Bronchial epithelial cell (primary cell): ENCODE measurements at regions not wholly inside any gene's neighbourhood (a gene's known extent, or its start where the extent isn't known, plus 50 kb on each side); places are given as distances from the start of the nearest gene placed in this dataset.

Source experiments
- DNase-seq: peaks from one replicate; pipeline ENCODE4 v3.0.0-alpha.2; 2010; ENCODE audit warnings: low read depth
- FAIRE-seq: peaks from 2 replicates; lab custom pipeline; 2011; peaks lifted over from hg19 to GRCh38; lab: Jason Lieb, UNC
- H3K27me3 ChIP-seq: 2 replicates; pipeline ENCODE4 v1.5.1; 2011; ENCODE audit warnings: low read length; ENCODE audit not compliant: control insufficient read depth, insufficient read depth
- H3K36me3 ChIP-seq: 2 replicates; pipeline ENCODE4 v1.5.1; 2011; ENCODE audit warnings: low read length; ENCODE audit not compliant: control insufficient read depth, insufficient read depth
- H3K4me3 ChIP-seq: 2 replicates; pipeline ENCODE4 v1.5.1; 2011; ENCODE audit warnings: mild to moderate bottlenecking, low read depth, low read length, control low read depth
- CTCF ChIP-seq: IDR thresholded peaks from 2 replicates; pipeline ENCODE4 v1.5.1; 2011; ENCODE audit warnings: mild to moderate bottlenecking, moderate library complexity, low read length, control low read depth, inconsistent platforms; ENCODE audit not compliant: insufficient read depth, severe bottlenecking

- peak; percentile 97 for FAIRE-seq
- peak; percentile 99 for DNase-seq
- no peaks in the 10 kb centered on the region for H3K27me3 ChIP-seq
- no peaks in the 10 kb centered on the region for H3K36me3 ChIP-seq
- H3K4me3 ChIP-seq, result no peak overlapping the region
- TF ChIP-seq CTCF, result no peak
Measured at GRCh38 chr7:40922316-40922670, 780.6 kb downstream of the INHBA start.

GRCh38 chr7:40921589-40922315 is 781.1 kb downstream of the INHBA start:
- FAIRE-seq (no peak), DNase-seq (peak; percentile 63)
- H3K4me3 ChIP-seq, result no peak overlapping the region

GRCh38 chr7:40918701-40919271 is 784.0 kb downstream of the SUGCT start:
- H3K27me3 ChIP-seq, result no peaks in the 10 kb centered on the region
- H3K36me3 ChIP-seq, result no peaks in the 10 kb centered on the region
- H3K4me3 ChIP-seq, result no peak overlapping the region
- FAIRE-seq (no peak), DNase-seq (peak; percentile 86)
- no peak for TF ChIP-seq CTCF

More at GRCh38 chr7:40921589-40922315, 781.1 kb downstream of the INHBA start:
- Histone ChIP-seq H3K27me3 (no peaks in the 10 kb centered on the region), H3K36me3 (no peaks in the 10 kb centered on the region)
- TF ChIP-seq CTCF, result no peak

- no peak for TF ChIP-seq CTCF
- no peak overlapping the region for H3K4me3 ChIP-seq
- H3K36me3 ChIP-seq, result no peaks in the 10 kb centered on the region
- DNase-seq (no peak), FAIRE-seq (no peak)
- H3K27me3 ChIP-seq, result no peaks in the 10 kb centered on the region
Measured at GRCh38 chr7:40916813-40917212, 782.0 kb downstream of the SUGCT start.

- FAIRE-seq (no peak), DNase-seq (no peak)
- Histone ChIP-seq H3K4me3 (no peak overlapping the region), H3K36me3 (no peaks in the 10 kb centered on the region), H3K27me3 (no peaks in the 10 kb centered on the region)
- no peak for TF ChIP-seq CTCF
Measured at GRCh38 chr7:40915071-40915470, 780.3 kb downstream of the SUGCT start.
